Spleen (tissue), 7 donors: ENCODE measurements at regions not wholly inside any gene's neighbourhood (a gene's known extent, or its start where the extent isn't known, plus 50 kb on each side); places are given as distances from the start of the nearest gene placed in this dataset.

ENCODE experiments used
- CTCF ChIP-seq, 11 experiments: fragments of 200-600 bp in 7 of 11; fragments of 450-650 bp in 4 of 11; sonication (generic) in 4 of 11; IDR thresholded peaks in 8 of 11; conservative IDR thresholded peaks in 3 of 11; 1 replicate in 7 of 11; 2 replicates in 4 of 11; pipeline versions ENCODE4 v1.4.0 to v1.8.0; 2016 to 2021; ENCODE audit warnings: antibody characterized with exemption in 11 of 11, inconsistent platforms in 4 of 11, mild to moderate bottlenecking in 1 of 11
- POLR2AphosphoS5 ChIP-seq, 3 donors: sonication (generic); formaldehyde crosslinking; IDR thresholded peaks; one replicate each; pipeline ENCODE4 v1.5.1; 2017; ENCODE audit warnings: antibody characterized with exemption in 3 of 3
- donor health status: DM: no; HTN: no; CAD: no; lungs with moderate emphysema.
- donor health status: DM: no; HTN: no; CAD: no.
- donor health status: DM: no; HTN: no; CAD: no.

- TF ChIP-seq POLR2AphosphoS5 (IDR thresholded peaks at IDR 0.05) (no peak), CTCF (IDR thresholded peaks at IDR 0.05 in 8 of 11, conservative IDR thresholded peaks at IDR 0.05 in 3 of 11) (no peak)
Measured at GRCh38 chr7:50151661-50152060, 58.6 kb upstream of the ZPBP start.
